OCI-LY7 (cell line): ENCODE measurements at regions not wholly inside any gene's neighbourhood (a gene's known extent, or its start where the extent isn't known, plus 50 kb on each side); places are given as distances from the start of the nearest gene placed in this dataset.

Experiments
- BruUV-seq: library from RNA; stranded (reverse); fragments of 400-500 nt; replicated peaks from 2 replicates; lab custom pipeline; 2021; lab: Mats Ljungman, UMichigan
- CTCF ChIA-PET: fragments of 300-600 bp; sonication (Branson Sonifier 250); formaldehyde crosslinking; loops from one replicate; lab custom pipeline; 2022; ENCODE audit warnings: antibody characterized with exemption; ENCODE audit not compliant: unreplicated experiment; lab: Charles Lee
- POLR2A ChIA-PET: fragments of 300-600 bp; sonication (Branson Sonifier 250); formaldehyde crosslinking; loops from one replicate; lab custom pipeline; 2022; ENCODE audit warnings: antibody characterized with exemption; lab: Charles Lee
- DNase-seq: peaks from one replicate; pipeline ENCODE4 v3.0.0-alpha.2; 2015; ENCODE audit warnings: low spot score
- H2AFZ ChIP-seq: fragments of 200-600 bp; sonication (generic), shearing (Covaris generic); 2 replicates; pipeline ENCODE4 v1.6.1; 2014; ENCODE audit warnings: mild to moderate bottlenecking, antibody characterized with exemption, low read length, moderate library complexity
- H3K27ac ChIP-seq: fragments of 200-600 bp; sonication (generic); 2 replicates; pipeline ENCODE4 v1.5.1; 2014; ENCODE audit warnings: mixed run types, low read depth, mild to moderate bottlenecking, moderate library complexity, low read length, inconsistent platforms; ENCODE audit not compliant: poor library complexity, severe bottlenecking
- H3K36me3 ChIP-seq: fragments of 200-600 bp; sonication (generic); 2 replicates; pipeline ENCODE4 v1.6.1; 2014; ENCODE audit warnings: mild to moderate bottlenecking, antibody characterized with exemption, low read length, moderate library complexity, mixed read lengths; ENCODE audit not compliant: insufficient read depth
- H3K4me1 ChIP-seq: fragments of 200-600 bp; sonication (generic); 2 replicates; pipeline ENCODE4 v1.5.1; 2014; ENCODE audit warnings: mild to moderate bottlenecking, low read length; ENCODE audit not compliant: insufficient read depth, poor library complexity, severe bottlenecking
- H3K4me2 ChIP-seq: fragments of 200-600 bp; sonication (generic); 2 replicates; pipeline ENCODE4 v1.6.1; 2014; ENCODE audit warnings: mild to moderate bottlenecking, low read length
- H3K4me3 ChIP-seq: fragments of 200-600 bp; sonication (generic); 2 replicates; pipeline ENCODE4 v1.5.1; 2014; ENCODE audit warnings: mild to moderate bottlenecking, low read depth, low read length; ENCODE audit not compliant: poor library complexity, severe bottlenecking
- H3K79me2 ChIP-seq: fragments of 200-600 bp; sonication (generic); 2 replicates; pipeline ENCODE4 v1.6.1; 2016; ENCODE audit warnings: low read depth, mild to moderate bottlenecking, low read length, moderate library complexity, mixed read lengths; ENCODE audit not compliant: insufficient read depth
- H3K9me2 ChIP-seq: fragments of 200-600 bp; sonication (generic); 2 replicates; pipeline ENCODE4 v1.6.1; 2016; ENCODE audit warnings: mild to moderate bottlenecking, low read length, mixed read lengths; ENCODE audit not compliant: insufficient read depth
- H3K9me3 ChIP-seq: fragments of 200-600 bp; sonication (generic); 2 replicates; pipeline ENCODE4 v1.6.1; 2014; ENCODE audit warnings: mild to moderate bottlenecking, mixed run types, low read length, mixed read lengths
- H4K20me1 ChIP-seq: fragments of 200-600 bp; sonication (generic); 2 replicates; pipeline ENCODE4 v1.6.1; 2014; ENCODE audit warnings: mild to moderate bottlenecking, antibody characterized with exemption, low read length, moderate library complexity, mixed read lengths; ENCODE audit not compliant: insufficient read depth
- EZH2phosphoT487 ChIP-seq: fragments of 200-600 bp; sonication (generic); IDR thresholded peaks from 2 replicates; pipeline ENCODE4 v1.6.1; 2018; ENCODE audit warnings: low read depth, borderline replicate concordance, mild to moderate bottlenecking, mixed run types, antibody characterized with exemption, low read length, moderate library complexity, mixed read lengths
- intact Hi-C: fragments of 100-400 bp; cut with micrococcal nuclease; formaldehyde crosslinking; loops from one replicate; pipeline ENCODE4 v1.10.0; 2022; ENCODE audit not compliant: unreplicated experiment
- TF ChIP-seq, protein P1 (sequence below): fragments of 200-600 bp; sonication (generic); conservative IDR thresholded peaks from 2 replicates; pipeline ENCODE4 v1.5.1; 2014; ENCODE audit warnings: mild to moderate bottlenecking, antibody characterized with exemption, low read length, moderate library complexity, mixed read lengths

DNA sequence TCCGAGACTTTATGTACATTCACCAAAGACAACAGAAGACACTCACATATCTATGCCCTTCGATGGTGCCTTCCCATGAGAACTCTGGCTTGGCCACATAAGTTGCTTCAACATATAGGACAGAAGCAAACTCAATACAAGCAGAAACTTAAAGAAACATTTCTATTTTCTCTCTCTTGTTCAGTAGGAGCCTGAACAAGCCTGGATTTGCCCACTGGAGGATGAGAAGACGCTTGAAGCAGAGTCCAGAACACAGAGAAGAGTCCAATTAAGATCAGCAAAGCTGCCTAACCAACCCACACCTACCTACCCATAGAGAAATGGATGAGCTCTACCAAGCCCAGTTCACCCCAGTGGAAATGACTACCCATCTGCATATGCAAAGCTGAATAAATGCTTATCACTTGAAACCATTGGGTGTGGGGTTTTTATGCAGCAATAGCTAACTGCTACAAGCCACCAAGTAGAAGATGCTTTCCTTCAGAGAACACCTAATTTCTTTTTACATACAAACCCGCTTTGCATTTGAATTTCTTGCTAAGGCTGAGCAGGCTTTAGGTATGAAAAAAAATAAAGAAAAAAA, 337.9 kb upstream of the DYNLRB2 start:
- ChIA-PET POLR2A (no interaction called here), CTCF (no interaction called here)
- H2AFZ ChIP-seq: no peak overlapping the region
- no peaks in the 10 kb centered on the region for H4K20me1 ChIP-seq
- H3K4me2 ChIP-seq: no peak overlapping the region
- H3K27ac ChIP-seq: no peak overlapping the region
- no TSS peak for BruUV-seq
- no peaks in the 10 kb centered on the region for H3K79me2 ChIP-seq
- no peaks in the 10 kb centered on the region for H3K9me2 ChIP-seq
- H3K9me3 ChIP-seq: no peaks in the 10 kb centered on the region
- H3K36me3 ChIP-seq: no peaks in the 10 kb centered on the region
- no peaks in the 10 kb centered on the region for H3K4me1 ChIP-seq
- TF ChIP-seq EZH2phosphoT487: no peak
- TF ChIP-seq, protein P1, sequence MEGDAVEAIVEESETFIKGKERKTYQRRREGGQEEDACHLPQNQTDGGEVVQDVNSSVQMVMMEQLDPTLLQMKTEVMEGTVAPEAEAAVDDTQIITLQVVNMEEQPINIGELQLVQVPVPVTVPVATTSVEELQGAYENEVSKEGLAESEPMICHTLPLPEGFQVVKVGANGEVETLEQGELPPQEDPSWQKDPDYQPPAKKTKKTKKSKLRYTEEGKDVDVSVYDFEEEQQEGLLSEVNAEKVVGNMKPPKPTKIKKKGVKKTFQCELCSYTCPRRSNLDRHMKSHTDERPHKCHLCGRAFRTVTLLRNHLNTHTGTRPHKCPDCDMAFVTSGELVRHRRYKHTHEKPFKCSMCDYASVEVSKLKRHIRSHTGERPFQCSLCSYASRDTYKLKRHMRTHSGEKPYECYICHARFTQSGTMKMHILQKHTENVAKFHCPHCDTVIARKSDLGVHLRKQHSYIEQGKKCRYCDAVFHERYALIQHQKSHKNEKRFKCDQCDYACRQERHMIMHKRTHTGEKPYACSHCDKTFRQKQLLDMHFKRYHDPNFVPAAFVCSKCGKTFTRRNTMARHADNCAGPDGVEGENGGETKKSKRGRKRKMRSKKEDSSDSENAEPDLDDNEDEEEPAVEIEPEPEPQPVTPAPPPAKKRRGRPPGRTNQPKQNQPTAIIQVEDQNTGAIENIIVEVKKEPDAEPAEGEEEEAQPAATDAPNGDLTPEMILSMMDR: no peak
- no peak overlapping the region for H3K4me3 ChIP-seq
- DNase-seq: no peak
- intact Hi-C loops: no loop called here

DNA sequence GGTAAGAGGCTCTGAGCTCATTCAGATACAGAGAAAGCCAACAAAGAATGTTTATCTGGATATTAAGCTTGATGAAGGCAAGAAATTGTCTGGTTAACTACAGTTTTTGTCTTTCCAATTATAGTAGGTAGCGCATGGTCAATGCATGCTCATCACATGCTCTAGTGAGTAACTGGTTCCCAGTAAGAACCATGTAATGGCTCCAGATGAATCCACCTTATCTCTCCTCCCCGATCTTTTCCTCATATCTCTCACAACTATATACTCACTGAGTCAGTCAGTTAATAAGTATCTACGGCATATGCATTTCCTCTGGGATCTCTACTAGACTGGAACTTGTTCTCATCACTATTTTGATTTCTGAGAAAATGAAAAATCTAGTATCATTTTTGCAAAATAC, 340.7 kb upstream of the DYNLRB2 start:
- TF ChIP-seq, protein P1: no peak
- TF ChIP-seq EZH2phosphoT487: no peak
- ChIA-PET CTCF (no interaction called here), POLR2A (no interaction called here)
- H3K79me2 ChIP-seq: no peaks in the 10 kb centered on the region
- H3K27ac ChIP-seq: no peak overlapping the region
- H4K20me1 ChIP-seq: no peaks in the 10 kb centered on the region
- H3K4me2 ChIP-seq: no peak overlapping the region
- no peak for DNase-seq
- intact Hi-C loops: no loop called here
- no peak overlapping the region for H3K4me3 ChIP-seq
- no TSS peak for BruUV-seq
- no peaks in the 10 kb centered on the region for H3K36me3 ChIP-seq
- H2AFZ ChIP-seq: no peak overlapping the region
- H3K4me1 ChIP-seq: no peaks in the 10 kb centered on the region
- no peaks in the 10 kb centered on the region for H3K9me2 ChIP-seq
- H3K9me3 ChIP-seq: no peaks in the 10 kb centered on the region

DNA sequence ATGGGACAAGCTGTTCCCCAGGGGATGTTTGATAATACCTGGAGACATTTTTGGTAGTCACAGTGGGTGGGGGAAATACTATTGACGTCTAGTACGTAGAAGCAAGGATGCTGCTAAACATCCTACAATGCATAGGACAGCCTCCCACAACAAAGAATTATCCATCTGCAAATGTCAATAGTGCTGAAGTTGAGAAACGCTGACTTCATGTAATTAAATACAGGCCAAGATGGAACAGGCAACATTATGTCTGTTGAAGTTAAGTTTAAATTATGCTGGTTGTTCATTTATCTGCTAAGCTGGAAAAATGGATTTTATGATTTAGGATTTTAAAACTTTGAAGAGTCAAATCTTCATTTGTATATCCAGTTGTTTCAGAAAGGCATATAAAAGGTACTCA, 341.2 kb upstream of the DYNLRB2 start:
- intact Hi-C loops: no loop called here
- ChIA-PET CTCF (no interaction called here), POLR2A (no interaction called here)
- no peaks in the 10 kb centered on the region for H3K9me2 ChIP-seq
- H2AFZ ChIP-seq: no peak overlapping the region
- no peaks in the 10 kb centered on the region for H3K9me3 ChIP-seq
- no peaks in the 10 kb centered on the region for H3K4me1 ChIP-seq
- no peaks in the 10 kb centered on the region for H4K20me1 ChIP-seq
- no peaks in the 10 kb centered on the region for H3K79me2 ChIP-seq
- no peak overlapping the region for H3K4me2 ChIP-seq
- no peak for DNase-seq
- no peak for TF ChIP-seq EZH2phosphoT487
- TF ChIP-seq, protein P1: no peak
- BruUV-seq: no TSS peak
- no peaks in the 10 kb centered on the region for H3K36me3 ChIP-seq
- no peak overlapping the region for H3K4me3 ChIP-seq
- no peak overlapping the region for H3K27ac ChIP-seq
